SIG-M5 treated with dmso at 0.1 percent for 504 hours (cell line): ENCODE measurements at regions not wholly inside any gene's neighbourhood (a gene's known extent, or its start where the extent isn't known, plus 50 kb on each side); places are given as distances from the start of the nearest gene placed in this dataset.

Source experiments
- DNase-seq: peaks from one replicate; lab custom pipeline; 2025; ENCODE audit not compliant: unreplicated experiment; lab: John Stamatoyannopoulos, UW

DNA sequence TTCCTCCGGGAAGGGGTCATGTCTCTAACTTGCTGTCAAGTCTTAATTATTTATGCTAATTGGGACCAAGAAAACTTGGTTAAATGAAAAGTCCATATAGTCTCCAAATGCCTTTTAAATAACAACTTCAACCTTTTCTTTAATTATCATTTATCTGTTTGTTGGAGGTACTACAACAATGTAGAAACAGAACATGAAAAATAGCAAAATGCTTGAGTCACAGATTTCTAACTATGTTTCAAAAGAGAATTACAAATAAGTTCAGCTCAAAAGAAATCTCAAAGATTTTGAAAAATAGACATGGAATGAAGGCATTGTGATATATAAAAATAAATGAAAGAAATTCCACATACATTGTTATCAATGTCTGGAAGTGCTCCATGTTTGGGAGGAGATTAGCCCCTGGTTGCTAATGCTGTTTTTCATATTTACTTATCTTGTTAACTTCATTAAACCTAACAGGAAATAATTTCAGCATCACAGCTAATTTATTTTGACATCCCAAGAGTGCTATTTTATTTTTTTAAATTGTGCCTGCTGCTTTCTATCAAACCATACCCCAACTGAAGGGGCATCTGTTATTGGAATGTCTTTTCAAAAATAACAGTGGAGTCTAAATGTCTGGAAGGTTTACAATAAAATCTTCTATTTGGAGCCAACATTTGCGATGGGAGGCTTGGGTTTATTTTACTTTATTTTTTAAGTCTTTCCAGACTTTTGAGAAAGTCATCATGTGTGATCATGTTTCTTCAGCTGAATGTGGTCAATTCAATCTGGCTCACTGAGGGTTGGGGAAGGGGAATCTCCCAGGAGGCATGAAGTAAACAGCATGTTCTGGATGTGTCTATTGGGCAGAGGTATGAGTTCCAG is 53.1 kb upstream of the ANKRD55 start:
- no peak for DNase-seq

DNA sequence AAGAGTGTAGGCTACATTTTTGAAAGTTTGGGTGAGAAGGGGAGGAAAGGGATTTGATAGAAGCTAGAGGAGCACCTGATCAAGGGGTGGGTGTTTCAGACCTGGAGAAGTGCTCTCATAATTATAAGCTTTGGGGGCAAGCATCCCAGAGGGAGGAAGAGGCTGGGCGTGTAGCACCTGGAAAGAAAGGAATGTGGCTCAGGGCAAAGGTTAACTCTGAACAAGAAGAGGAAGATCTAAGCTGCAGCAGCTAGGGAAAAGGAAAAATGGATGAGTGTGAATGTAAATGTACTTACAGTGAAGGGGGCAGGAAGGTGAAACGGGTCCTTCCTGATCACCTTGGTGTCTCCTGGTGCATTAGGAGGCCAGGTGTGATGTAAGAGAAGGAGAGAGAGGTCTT is 49.8 kb upstream of the ANKRD55 start:
- no peak for DNase-seq
